Spleen (tissue), 11 donors: ENCODE measurements at regions not wholly inside any gene's neighbourhood (a gene's known extent, or its start where the extent isn't known, plus 50 kb on each side); places are given as distances from the start of the nearest gene placed in this dataset.
"Not testable (repeated sequence)": the region's sequence is repeated elsewhere in the genome, so short reads cannot be mapped to it uniquely, and the experiment has no call there.

Source experiments
- DNase-seq: peaks from one replicate; pipeline ENCODE4 v3.0.0-alpha.2; 2020
- H3K27ac ChIP-seq, 8 donors: fragments of 200-600 bp; sonication (generic) in 7 of 8; 1 replicate in 4 of 8; 2 replicates in 4 of 8; pipeline versions ENCODE4 v1.5.0 to v1.8.0; 2016 to 2021; ENCODE audit warnings: inconsistent platforms in 4 of 8, mild to moderate bottlenecking in 4 of 8, moderate library complexity in 1 of 8
- H3K27me3 ChIP-seq, 7 donors: fragments of 200-600 bp; sonication (generic) in 6 of 7; replicated peaks in 1 of 7; 1 replicate in 4 of 7; 2 replicates in 3 of 7; pipeline versions ENCODE4 v1.5.0 to v1.8.0; 2016 to 2021; ENCODE audit warnings: inconsistent platforms in 3 of 7, mild to moderate bottlenecking in 1 of 7
- H3K36me3 ChIP-seq, 6 donors: fragments of 200-600 bp; sonication (generic) in 5 of 6; 1 replicate in 4 of 6; 2 replicates in 2 of 6; pipeline versions ENCODE4 v1.5.0 to v1.8.0; 2016 to 2021; ENCODE audit warnings: inconsistent platforms in 2 of 6
- H3K4me1 ChIP-seq, 6 donors: fragments of 200-600 bp; sonication (generic) in 5 of 6; 1 replicate in 3 of 6; 2 replicates in 3 of 6; pipeline versions ENCODE4 v1.5.0 to v1.8.0; 2016 to 2021; ENCODE audit warnings: inconsistent platforms in 3 of 6
- H3K4me3 ChIP-seq, 8 donors: fragments of 200-600 bp; sonication (generic) in 7 of 8; 1 replicate in 4 of 8; 2 replicates in 4 of 8; pipeline versions ENCODE4 v1.5.0 to v1.8.0; 2016 to 2021; ENCODE audit warnings: inconsistent platforms in 4 of 8, mild to moderate bottlenecking in 4 of 8, moderate library complexity in 2 of 8
- H3K9me3 ChIP-seq, 8 donors: fragments of 200-600 bp; sonication (generic) in 7 of 8; 1 replicate in 4 of 8; 2 replicates in 4 of 8; pipeline versions ENCODE4 v1.5.0 to v1.8.0; 2016 to 2021; ENCODE audit warnings: inconsistent platforms in 4 of 8
- POLR2A ChIP-seq, 3 donors: fragments of 450-650 bp; IDR thresholded peaks; one replicate each; pipeline ENCODE4 v1.5.1; 2017; ENCODE audit warnings: antibody characterized with exemption in 3 of 3, mild to moderate bottlenecking in 1 of 3
- POLR2AphosphoS5 ChIP-seq, 3 donors: sonication (generic); formaldehyde crosslinking; IDR thresholded peaks; one replicate each; pipeline ENCODE4 v1.5.1; 2017; ENCODE audit warnings: antibody characterized with exemption in 3 of 3
- WGBS, 5 donors: extraction: QIAGEN DNeasy Blood & Tissue Kit in 3 of 5; methylation state at CpG; one replicate each; pipeline versions ENCODE4 v1.1.5 to v1.1.7; 2013 to 2018; 5-methylcytosine and 5-hydroxymethylcytosine counted together
- intact Hi-C: fragments of 100-400 bp; cut with DNase I; formaldehyde crosslinking; loops from one replicate; pipeline ENCODE4 v1.15.0; 2023; ENCODE audit warnings: low total_unique reads
- TF ChIP-seq, protein P1 (sequence below), 11 experiments: fragments of 200-600 bp in 7 of 11; fragments of 450-650 bp in 4 of 11; sonication (generic) in 4 of 11; IDR thresholded peaks in 8 of 11; conservative IDR thresholded peaks in 3 of 11; 1 replicate in 7 of 11; 2 replicates in 4 of 11; pipeline versions ENCODE4 v1.4.0 to v1.8.0; 2016 to 2021; ENCODE audit warnings: antibody characterized with exemption in 11 of 11, inconsistent platforms in 4 of 11, mild to moderate bottlenecking in 1 of 11
- donor health status: healthy with polysubstance abuse.
- donor health status: DM: no; HTN: no; CAD: no; lungs with moderate emphysema.
- donor health status: DM: no; HTN: no; CAD: no.
- donor health status: Bipolar disorder and iron deficiency.
- donor health status: healthy.
- donor health status: DM: no; HTN: no; CAD: no.
- donor health status: DM: yes; HTN: yes; CAD: no.

DNA sequence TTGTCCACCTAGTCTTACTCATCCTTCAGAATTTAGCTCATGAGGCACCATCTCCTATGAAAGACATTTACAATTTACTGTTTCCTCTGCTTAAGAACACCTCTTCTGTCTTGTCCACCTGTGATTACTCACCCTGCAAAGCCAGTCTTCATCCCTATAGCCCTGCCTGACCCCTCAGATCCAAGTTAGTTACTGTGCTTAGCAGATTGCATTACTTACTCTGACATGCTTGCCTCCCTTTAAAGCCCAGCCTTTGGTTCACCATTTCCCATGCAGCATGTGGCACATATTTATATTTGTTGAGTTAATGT, 60.9 kb upstream of the VCAM1 start:
- no peak for DNase-seq
- no peaks in the 10 kb centered on the region for H3K36me3 ChIP-seq
- intact Hi-C loops, result no loop called here
- H3K4me1 ChIP-seq, result peaks cover 0 to 4% (median 0%) of the 10 kb centered on the region in 6 donors
- TF ChIP-seq POLR2AphosphoS5 (IDR thresholded peaks at IDR 0.05) (no peak), POLR2A (IDR thresholded peaks at IDR 0.05) (no peak)
- TF ChIP-seq, protein P1, sequence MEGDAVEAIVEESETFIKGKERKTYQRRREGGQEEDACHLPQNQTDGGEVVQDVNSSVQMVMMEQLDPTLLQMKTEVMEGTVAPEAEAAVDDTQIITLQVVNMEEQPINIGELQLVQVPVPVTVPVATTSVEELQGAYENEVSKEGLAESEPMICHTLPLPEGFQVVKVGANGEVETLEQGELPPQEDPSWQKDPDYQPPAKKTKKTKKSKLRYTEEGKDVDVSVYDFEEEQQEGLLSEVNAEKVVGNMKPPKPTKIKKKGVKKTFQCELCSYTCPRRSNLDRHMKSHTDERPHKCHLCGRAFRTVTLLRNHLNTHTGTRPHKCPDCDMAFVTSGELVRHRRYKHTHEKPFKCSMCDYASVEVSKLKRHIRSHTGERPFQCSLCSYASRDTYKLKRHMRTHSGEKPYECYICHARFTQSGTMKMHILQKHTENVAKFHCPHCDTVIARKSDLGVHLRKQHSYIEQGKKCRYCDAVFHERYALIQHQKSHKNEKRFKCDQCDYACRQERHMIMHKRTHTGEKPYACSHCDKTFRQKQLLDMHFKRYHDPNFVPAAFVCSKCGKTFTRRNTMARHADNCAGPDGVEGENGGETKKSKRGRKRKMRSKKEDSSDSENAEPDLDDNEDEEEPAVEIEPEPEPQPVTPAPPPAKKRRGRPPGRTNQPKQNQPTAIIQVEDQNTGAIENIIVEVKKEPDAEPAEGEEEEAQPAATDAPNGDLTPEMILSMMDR (IDR thresholded peaks at IDR 0.05 in 8 of 11, conservative IDR thresholded peaks at IDR 0.05 in 3 of 11), result no peak
- peaks cover 0 to 2% (median under 1%) of the 10 kb centered on the region in 8 donors for H3K9me3 ChIP-seq
- H3K27ac ChIP-seq, result peak overlapping the region in 3 of 8 donors; percentile 18 to 22 (median 22)
- no peaks in the 10 kb centered on the region for H3K27me3 ChIP-seq
- H3K4me3 ChIP-seq, result no peak overlapping the region

DNA sequence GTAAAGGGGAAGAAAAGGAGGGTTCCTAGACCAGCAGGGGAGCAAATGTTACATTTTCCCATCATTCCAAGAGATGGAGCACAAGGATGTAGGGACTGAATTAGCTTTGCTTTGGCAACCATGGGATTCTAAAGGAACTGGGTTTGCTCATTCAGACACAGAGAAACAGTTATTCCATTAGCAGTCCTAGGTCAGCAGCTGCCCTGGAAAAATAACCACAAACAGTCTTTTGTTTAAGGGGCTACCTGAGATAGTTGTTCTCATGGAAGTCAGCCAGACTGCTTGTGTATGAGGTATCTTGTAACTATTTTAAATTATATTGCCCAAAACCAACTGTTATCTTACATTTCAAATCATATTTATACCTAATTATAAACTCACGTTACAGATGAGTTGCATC, 58.4 kb upstream of the VCAM1 start:
- H3K4me1 ChIP-seq, result peaks cover 0 to 4% (median 0%) of the 10 kb centered on the region in 6 donors
- no peak overlapping the region for H3K4me3 ChIP-seq
- no peak overlapping the region for H3K27ac ChIP-seq
- intact Hi-C loops, result no loop called here
- no peak for TF ChIP-seq POLR2A (IDR thresholded peaks at IDR 0.05)
- no peak for TF ChIP-seq POLR2AphosphoS5 (IDR thresholded peaks at IDR 0.05)
- TF ChIP-seq, protein P1 (IDR thresholded peaks at IDR 0.05 in 8 of 11, conservative IDR thresholded peaks at IDR 0.05 in 3 of 11), result no peak
- no peak for DNase-seq
- H3K27me3 ChIP-seq, result no peaks in the 10 kb centered on the region
- 83 to 96% (median 91%) methylated on average over 1 of the region's 1 CpG for WGBS, 5 donors
- no peaks in the 10 kb centered on the region for H3K36me3 ChIP-seq
- no peaks in the 10 kb centered on the region for H3K9me3 ChIP-seq

DNA sequence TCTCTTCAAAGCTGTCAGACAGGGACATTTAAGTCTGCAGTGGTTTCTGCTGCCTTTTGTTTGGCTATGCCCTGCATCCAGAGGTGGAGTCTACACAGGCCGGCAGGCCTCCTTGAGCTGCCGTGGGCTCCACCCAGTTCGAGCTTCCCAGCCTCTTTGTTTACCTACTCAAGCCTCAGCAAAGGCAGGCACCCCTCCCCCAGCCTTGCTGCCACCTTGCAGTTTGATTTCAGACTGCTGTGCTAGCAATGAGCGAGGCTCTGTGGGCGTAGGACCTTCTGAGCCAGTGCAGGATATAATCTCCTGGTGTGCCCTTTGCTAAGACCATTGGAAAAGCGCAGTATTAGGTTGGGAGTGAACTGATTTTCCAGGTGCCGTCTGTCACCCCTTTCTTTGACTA, 51.0 kb upstream of the VCAM1 start:
- H3K27me3 ChIP-seq, H3K9me3 ChIP-seq, H3K27ac ChIP-seq, H3K4me1 ChIP-seq, H3K4me3 ChIP-seq, intact Hi-C loops, H3K36me3 ChIP-seq, DNase-seq: not testable (repeated sequence)
- 73 to 89% (median 83%) methylated on average over 7 of the region's 7 CpGs for WGBS, 5 donors
